H9 (cell line): ENCODE measurements at regions not wholly inside any gene's neighbourhood (a gene's known extent, or its start where the extent isn't known, plus 50 kb on each side); places are given as distances from the start of the nearest gene placed in this dataset.

Experiments
- DNase-seq: peaks from one replicate; pipeline ENCODE4 v3.0.0-alpha.2; 2017
- H2AFZ ChIP-seq: one replicate; pipeline ENCODE4 v1.6.1; 2013; ENCODE audit warnings: mild to moderate bottlenecking, low read length, control low read depth, moderate library complexity
- H2AK5ac ChIP-seq: 2 replicates; pipeline ENCODE4 v1.6.1; 2013; ENCODE audit warnings: low read length, control low read depth, mixed read lengths; ENCODE audit not compliant: insufficient read length
- H2BK120ac ChIP-seq: one replicate; pipeline ENCODE4 v1.6.1; 2013; ENCODE audit warnings: low read depth, mild to moderate bottlenecking, low read length, control low read depth, inconsistent platforms; ENCODE audit not compliant: poor library complexity, severe bottlenecking
- H2BK12ac ChIP-seq: 2 replicates; pipeline ENCODE4 v1.6.1; 2013; ENCODE audit warnings: low read length, control low read depth, mixed read lengths, low read depth; ENCODE audit not compliant: insufficient read length
- H2BK15ac ChIP-seq: 2 replicates; pipeline ENCODE4 v1.6.1; 2013; ENCODE audit warnings: low read depth, low read length, control low read depth
- H2BK20ac ChIP-seq: one replicate; pipeline ENCODE4 v1.6.1; 2013; ENCODE audit warnings: low read depth, mild to moderate bottlenecking, low read length, control low read depth, inconsistent platforms; ENCODE audit not compliant: poor library complexity, severe bottlenecking
- H2BK5ac ChIP-seq: 2 replicates; pipeline ENCODE4 v1.6.1; 2013; ENCODE audit warnings: low read length, control low read depth, mixed read lengths; ENCODE audit not compliant: insufficient read length
- H3K14ac ChIP-seq: 2 replicates; pipeline ENCODE4 v1.6.1; 2013; ENCODE audit warnings: low read length, control low read depth; ENCODE audit not compliant: insufficient read depth
- H3K18ac ChIP-seq: 2 replicates; pipeline ENCODE4 v1.6.1; 2013; ENCODE audit warnings: low read depth, mild to moderate bottlenecking, mixed read lengths, low read length, control low read depth; ENCODE audit not compliant: insufficient read length
- H3K23ac ChIP-seq: 2 replicates; pipeline ENCODE4 v1.6.1; 2013; ENCODE audit warnings: low read length, control low read depth, mixed read lengths, low read depth; ENCODE audit not compliant: insufficient read length
- H3K23me2 ChIP-seq: 2 replicates; pipeline ENCODE4 v1.6.1; 2013; ENCODE audit warnings: low read depth, mild to moderate bottlenecking, mixed read lengths, low read length, control low read depth; ENCODE audit not compliant: insufficient read length, poor library complexity, severe bottlenecking
- H3K27ac ChIP-seq: 2 replicates; pipeline ENCODE4 v1.5.1; 2013; ENCODE audit warnings: low read length, control low read depth, mixed read lengths, low read depth; ENCODE audit not compliant: insufficient read length
- H3K27me3 ChIP-seq: 2 replicates; pipeline ENCODE4 v1.6.1; 2013; ENCODE audit warnings: low read length, control low read depth, inconsistent platforms; ENCODE audit not compliant: insufficient read depth
- H3K4ac ChIP-seq: 2 replicates; pipeline ENCODE4 v1.6.1; 2013; ENCODE audit warnings: low read depth, mild to moderate bottlenecking, control low read depth, inconsistent platforms, low read length, moderate library complexity
- H3K4me1 ChIP-seq: 2 replicates; pipeline ENCODE4 v1.6.1; 2013; ENCODE audit warnings: low read length, control low read depth, inconsistent platforms; ENCODE audit not compliant: insufficient read depth
- H3K4me2 ChIP-seq: 2 replicates; pipeline ENCODE4 v1.6.1; 2013; ENCODE audit warnings: low read length, control low read depth, mixed read lengths; ENCODE audit not compliant: insufficient read length, insufficient read depth
- H3K56ac ChIP-seq: 2 replicates; pipeline ENCODE4 v1.6.1; 2013; ENCODE audit warnings: low read depth, mild to moderate bottlenecking, mixed read lengths, low read length, control low read depth; ENCODE audit not compliant: insufficient read length
- H3K79me1 ChIP-seq: 2 replicates; pipeline ENCODE4 v1.6.1; 2013; ENCODE audit warnings: low read depth, mild to moderate bottlenecking, moderate library complexity, low read length, control low read depth, inconsistent platforms; ENCODE audit not compliant: insufficient read depth, poor library complexity, severe bottlenecking
- H3K79me2 ChIP-seq: 2 replicates; pipeline ENCODE4 v1.6.1; 2013; ENCODE audit warnings: low read length, control low read depth, inconsistent platforms; ENCODE audit not compliant: insufficient read depth
- H3K9ac ChIP-seq: 2 replicates; pipeline ENCODE4 v1.6.1; 2013; ENCODE audit warnings: low read length, control low read depth, mixed read lengths; ENCODE audit not compliant: insufficient read length; ENCODE audit errors: extremely low read depth
- H3K9me3 ChIP-seq: one replicate; pipeline ENCODE4 v1.6.1; 2013; ENCODE audit warnings: low read depth, low read length, inconsistent platforms; ENCODE audit not compliant: control insufficient read depth
- H3T11ph ChIP-seq: one replicate; pipeline ENCODE4 v1.6.1; 2013; ENCODE audit warnings: mild to moderate bottlenecking, low read length, control low read depth, inconsistent platforms
- H4K20me1 ChIP-seq: one replicate; pipeline ENCODE4 v1.6.1; 2013; ENCODE audit not compliant: control insufficient read depth, insufficient read length, insufficient read depth
- H4K5ac ChIP-seq: 2 replicates; pipeline ENCODE4 v1.6.1; 2013; ENCODE audit warnings: low read depth, mild to moderate bottlenecking, mixed read lengths, low read length, control low read depth; ENCODE audit not compliant: insufficient read length
- H4K8ac ChIP-seq: replicated peaks from 2 replicates; pipeline ENCODE4 v1.6.1; 2013; ENCODE audit warnings: low read length, control low read depth, mixed read lengths, low read depth; ENCODE audit not compliant: insufficient read length
- H4K91ac ChIP-seq: 2 replicates; pipeline ENCODE4 v1.6.1; 2013; ENCODE audit warnings: low read depth, mild to moderate bottlenecking, moderate library complexity, mixed read lengths, low read length, control low read depth; ENCODE audit not compliant: insufficient read length
- H3K27ac Mint-ChIP-seq, 3 experiments: 2 replicates in 2 of 3; 3 replicates in 1 of 3; pipeline ENCODE4 v1.8.0; 2020 to 2021; ENCODE audit warnings: mixed read lengths in 3 of 3, mild to moderate bottlenecking in 1 of 3, moderate library complexity in 1 of 3
- H3K27me3 Mint-ChIP-seq: 2 replicates; pipeline ENCODE4 v1.8.0; 2021; ENCODE audit warnings: low read depth, mild to moderate bottlenecking, moderate library complexity, mixed read lengths
- H3K36me3 Mint-ChIP-seq, 3 experiments: 2 replicates in 2 of 3; 3 replicates in 1 of 3; pipeline ENCODE4 v1.8.0; 2020 to 2021; ENCODE audit warnings: low read depth in 3 of 3, mixed read lengths in 3 of 3; ENCODE audit not compliant: insufficient read depth in 1 of 3
- H3K4me1 Mint-ChIP-seq, 2 experiments: 2 replicates each; pipeline ENCODE4 v1.8.0; 2020; ENCODE audit warnings: mixed read lengths in 2 of 2
- H3K4me3 Mint-ChIP-seq, 2 experiments: 2 replicates in 1 of 2; 3 replicates in 1 of 2; pipeline ENCODE4 v1.8.0; 2020 to 2021; ENCODE audit warnings: mild to moderate bottlenecking in 2 of 2, mixed read lengths in 2 of 2, moderate library complexity in 1 of 2
- H3K9me3 Mint-ChIP-seq, 2 experiments: 2 replicates in 1 of 2; 3 replicates in 1 of 2; pipeline ENCODE4 v1.8.0; 2020; ENCODE audit warnings: mild to moderate bottlenecking in 2 of 2, mixed read lengths in 2 of 2, moderate library complexity in 1 of 2
- CTCF ChIP-seq: fragments of 200-600 bp; sonication (generic); conservative IDR thresholded peaks from 3 replicates; pipeline ENCODE4 v1.8.0; 2021; ENCODE audit warnings: antibody characterized with exemption, mild to moderate bottlenecking

GRCh38 chr4:29295280-29295679, 1424.9 kb upstream of the PCDH7 start:
- Histone ChIP-seq H2BK15ac (no peak overlapping the region), H4K5ac (no peak overlapping the region), H3K4me2 (no peak overlapping the region), H3K27ac (no peak overlapping the region), H2AFZ (no peak overlapping the region), H2BK20ac (no peak overlapping the region), H4K91ac (no peak overlapping the region), H3K4ac (no peak overlapping the region), H3K9me3 (no peaks in the 10 kb centered on the region), H3K9ac (no peak overlapping the region), H3K56ac (no peak overlapping the region), H3K79me2 (no peaks in the 10 kb centered on the region), H3K4me1 (no peaks in the 10 kb centered on the region), H2BK5ac (no peak overlapping the region), H3K18ac (no peak overlapping the region), H3K14ac (no peak overlapping the region), H3K79me1 (no peaks in the 10 kb centered on the region), H2AK5ac (no peak overlapping the region), H2BK12ac (no peak overlapping the region), H4K20me1 (no peaks in the 10 kb centered on the region), H3K23ac (no peak overlapping the region), H3T11ph (no peak overlapping the region), H3K23me2 (no peaks in the 10 kb centered on the region), H3K27me3 (no peaks in the 10 kb centered on the region), H4K8ac (no peak overlapping the region), H2BK120ac (no peak overlapping the region)
- no peaks in the 10 kb centered on the region for H3K36me3 Mint-ChIP-seq
- H3K4me3 Mint-ChIP-seq: no peak overlapping the region
- TF ChIP-seq CTCF: no peak
- DNase-seq: no peak
- H3K9me3 Mint-ChIP-seq: 0 out of 5 replicates have a peak, but pooled peaks cover 2 to 3% of the 10 kb centered on the region in 2 experiments
- no peak overlapping the region for H3K27ac Mint-ChIP-seq
- H3K4me1 Mint-ChIP-seq: no peaks in the 10 kb centered on the region
- H3K27me3 Mint-ChIP-seq: no peaks in the 10 kb centered on the region
